ENCODE measurements at regions not wholly inside any gene's neighbourhood (a gene's known extent, or its start where the extent isn't known, plus 50 kb on each side); places are given as distances from the start of the nearest gene placed in this dataset.

DNA sequence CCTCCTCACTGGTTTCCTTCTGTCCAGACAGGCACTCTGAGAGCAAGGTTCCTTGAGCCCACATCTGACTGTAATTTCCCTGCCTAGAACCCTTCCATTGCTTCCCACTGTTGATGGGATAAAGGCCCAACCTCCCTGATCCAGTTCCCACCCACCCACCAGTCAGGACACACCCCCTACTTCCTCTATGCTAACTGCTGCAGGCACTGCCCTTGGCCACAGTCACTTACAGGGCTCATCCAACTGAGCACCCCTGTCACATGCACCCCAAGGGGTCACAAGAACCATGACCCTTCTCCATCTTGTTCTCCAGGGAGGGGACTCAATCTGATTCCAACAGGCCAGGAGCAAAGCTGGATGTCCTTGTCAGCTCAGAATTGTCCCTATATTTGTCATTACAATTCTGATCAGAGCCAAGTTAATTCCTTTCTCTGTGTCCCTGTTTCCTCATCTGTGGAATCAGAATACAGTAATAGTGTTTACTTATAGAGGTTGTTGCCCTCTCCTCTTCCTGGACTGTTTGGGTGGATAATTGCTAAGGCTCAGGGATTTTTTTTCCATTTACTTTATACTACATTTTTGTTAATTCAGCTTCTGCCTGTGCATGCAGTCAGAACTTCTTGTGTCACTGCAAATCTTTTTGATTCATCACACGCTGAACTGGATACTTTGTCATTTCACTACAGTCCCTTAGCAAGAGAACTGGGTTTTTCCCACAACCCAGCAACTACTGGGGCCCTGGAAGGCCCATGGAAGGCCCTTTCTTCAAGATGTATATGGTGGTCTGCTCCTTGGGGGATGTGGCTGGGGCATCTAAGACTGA, 105.6 kb upstream of the MAMLD1 start:
- no peak for TF ChIP-seq POLR2A (IDR thresholded peaks at IDR 0.05)
- TF ChIP-seq, protein P1, sequence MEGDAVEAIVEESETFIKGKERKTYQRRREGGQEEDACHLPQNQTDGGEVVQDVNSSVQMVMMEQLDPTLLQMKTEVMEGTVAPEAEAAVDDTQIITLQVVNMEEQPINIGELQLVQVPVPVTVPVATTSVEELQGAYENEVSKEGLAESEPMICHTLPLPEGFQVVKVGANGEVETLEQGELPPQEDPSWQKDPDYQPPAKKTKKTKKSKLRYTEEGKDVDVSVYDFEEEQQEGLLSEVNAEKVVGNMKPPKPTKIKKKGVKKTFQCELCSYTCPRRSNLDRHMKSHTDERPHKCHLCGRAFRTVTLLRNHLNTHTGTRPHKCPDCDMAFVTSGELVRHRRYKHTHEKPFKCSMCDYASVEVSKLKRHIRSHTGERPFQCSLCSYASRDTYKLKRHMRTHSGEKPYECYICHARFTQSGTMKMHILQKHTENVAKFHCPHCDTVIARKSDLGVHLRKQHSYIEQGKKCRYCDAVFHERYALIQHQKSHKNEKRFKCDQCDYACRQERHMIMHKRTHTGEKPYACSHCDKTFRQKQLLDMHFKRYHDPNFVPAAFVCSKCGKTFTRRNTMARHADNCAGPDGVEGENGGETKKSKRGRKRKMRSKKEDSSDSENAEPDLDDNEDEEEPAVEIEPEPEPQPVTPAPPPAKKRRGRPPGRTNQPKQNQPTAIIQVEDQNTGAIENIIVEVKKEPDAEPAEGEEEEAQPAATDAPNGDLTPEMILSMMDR (IDR thresholded peaks at IDR 0.05 in 4 of 5, conservative IDR thresholded peaks at IDR 0.05 in 1 of 5) = no peak
- Histone ChIP-seq H3K9me3 (no peaks in the 10 kb centered on the region), H3K36me3 (no peaks in the 10 kb centered on the region), H3K27ac (no peak overlapping the region), H3K4me1 (no peaks in the 10 kb centered on the region), H3K4me3 (no peak overlapping the region), H3K27me3 (no peaks in the 10 kb centered on the region)
- DNase-seq = no peak
- ATAC-seq = no peak
- intact Hi-C loops (cut with DNase I; ENCODE audit: low total_unique reads) (no loop called here), in situ Hi-C loops (cut with MboI; ENCODE audit: low sequenced_read_pairs in 4 of 4) (no loop called here)

DNA sequence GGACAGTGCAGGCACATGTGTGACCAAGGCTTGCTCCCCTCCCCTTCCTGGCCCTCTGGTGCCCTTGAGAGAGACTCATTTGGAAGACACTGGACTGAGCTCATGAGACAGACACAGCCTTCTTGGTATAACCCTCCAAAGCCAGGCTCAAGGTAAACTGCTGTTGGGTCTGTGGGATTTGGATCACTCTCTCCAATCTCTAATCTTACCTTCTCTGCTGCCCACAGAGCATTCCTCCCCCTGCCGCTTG, 105.0 kb upstream of the MAMLD1 start:
- H3K9me3 ChIP-seq = no peaks in the 10 kb centered on the region
- DNase-seq (no peak), ATAC-seq (no peak)
- H3K4me3 ChIP-seq = no peak overlapping the region
- intact Hi-C loops (cut with DNase I; ENCODE audit: low total_unique reads) = no loop called here
- no peaks in the 10 kb centered on the region for H3K36me3 ChIP-seq
- in situ Hi-C loops (cut with MboI; ENCODE audit: low sequenced_read_pairs in 4 of 4) = no loop called here
- TF ChIP-seq POLR2A (IDR thresholded peaks at IDR 0.05) = no peak
- TF ChIP-seq, protein P1 (IDR thresholded peaks at IDR 0.05 in 4 of 5, conservative IDR thresholded peaks at IDR 0.05 in 1 of 5) = no peak
- no peaks in the 10 kb centered on the region for H3K4me1 ChIP-seq
- H3K27me3 ChIP-seq = no peaks in the 10 kb centered on the region
- H3K27ac ChIP-seq = no peak overlapping the region

DNA sequence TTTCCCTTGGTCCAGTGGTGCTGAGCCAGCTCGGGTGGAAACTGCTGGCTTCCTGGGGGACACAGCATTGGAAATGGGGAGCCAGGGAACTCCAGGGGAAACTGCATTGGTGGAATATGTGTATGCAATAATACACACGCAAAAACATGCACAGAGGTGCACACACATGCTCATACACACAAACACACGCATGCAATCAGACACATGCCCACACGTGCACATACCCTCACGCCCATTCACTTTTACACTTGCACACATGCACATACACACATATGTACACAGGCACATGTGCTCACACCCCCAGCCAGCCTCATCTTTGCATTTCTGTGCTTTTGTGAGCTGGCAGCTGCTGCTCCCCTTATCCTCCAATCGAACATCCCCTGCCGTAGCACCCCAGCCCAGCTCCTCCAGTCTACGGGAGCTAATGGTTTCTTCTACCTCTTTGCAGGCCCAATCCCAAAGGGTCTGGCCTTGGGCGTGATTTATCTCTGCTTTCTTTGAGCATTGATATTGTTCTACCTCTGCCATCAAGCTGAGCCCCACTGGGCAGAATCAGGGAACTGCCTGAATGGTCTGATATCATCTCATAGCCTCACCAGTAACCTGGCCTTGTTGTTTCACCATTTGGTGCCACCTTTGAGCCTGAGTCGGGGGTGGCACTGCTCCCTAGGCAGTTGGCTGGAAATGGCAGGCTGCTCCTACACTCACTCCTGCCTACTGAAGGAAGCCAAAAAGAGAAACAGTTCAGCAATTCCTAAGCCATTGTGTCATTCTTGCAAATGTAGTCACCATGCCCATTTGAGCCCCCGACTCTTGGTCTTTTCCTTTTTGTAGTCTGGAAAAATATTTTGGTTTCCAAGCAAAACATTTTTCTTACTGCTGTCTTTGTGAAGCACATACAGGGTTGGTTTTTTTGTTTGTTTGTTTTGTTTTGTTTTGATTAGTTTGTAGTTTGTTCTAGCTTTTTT, 104.4 kb upstream of the MAMLD1 start:
- H3K27me3 ChIP-seq = no peaks in the 10 kb centered on the region
- in situ Hi-C loops (cut with MboI; ENCODE audit: low sequenced_read_pairs in 4 of 4) (no loop called here), intact Hi-C loops (cut with DNase I; ENCODE audit: low total_unique reads) (no loop called here)
- TF ChIP-seq, protein P1 (IDR thresholded peaks at IDR 0.05 in 4 of 5, conservative IDR thresholded peaks at IDR 0.05 in 1 of 5) = no peak
- no peak for TF ChIP-seq POLR2A (IDR thresholded peaks at IDR 0.05)
- H3K27ac ChIP-seq = no peak overlapping the region
- H3K9me3 ChIP-seq = no peaks in the 10 kb centered on the region
- DNase-seq = no peak
- H3K36me3 ChIP-seq = no peaks in the 10 kb centered on the region
- H3K4me3 ChIP-seq = no peak overlapping the region
- no peak for ATAC-seq
- no peaks in the 10 kb centered on the region for H3K4me1 ChIP-seq

DNA sequence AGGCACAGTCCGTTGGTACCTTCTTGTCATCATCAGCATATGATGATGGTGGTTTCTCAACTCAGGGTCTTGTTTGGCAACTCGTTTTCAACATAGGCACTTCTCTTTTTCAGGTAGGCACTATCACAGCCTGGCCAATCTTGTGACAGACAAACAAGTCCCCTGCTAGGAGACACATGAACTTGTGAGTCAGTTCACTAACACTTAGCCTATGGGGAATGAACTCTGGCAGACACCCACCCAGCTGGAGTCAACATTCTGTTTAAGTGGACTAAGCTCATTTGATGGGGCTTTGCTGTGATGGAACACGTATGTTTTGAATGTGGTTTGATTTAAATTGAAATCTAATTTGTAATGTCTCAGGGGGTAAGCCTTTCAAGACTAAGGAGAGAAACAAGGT, 100.7 kb upstream of the MAMLD1 start:
- Histone ChIP-seq H3K9me3 (no peaks in the 10 kb centered on the region), H3K27me3 (no peaks in the 10 kb centered on the region), H3K27ac (no peak overlapping the region), H3K4me1 (no peaks in the 10 kb centered on the region), H3K4me3 (no peak overlapping the region), H3K36me3 (no peaks in the 10 kb centered on the region)
- intact Hi-C loops (cut with DNase I; ENCODE audit: low total_unique reads) = no loop called here
- TF ChIP-seq, protein P1 (IDR thresholded peaks at IDR 0.05 in 4 of 5, conservative IDR thresholded peaks at IDR 0.05 in 1 of 5) = no peak
- TF ChIP-seq POLR2A (IDR thresholded peaks at IDR 0.05) = no peak
- DNase-seq = no peak
- in situ Hi-C loops (cut with MboI; ENCODE audit: low sequenced_read_pairs in 4 of 4) = no loop called here
- no peak for ATAC-seq

All from gastrocnemius medialis (tissue), 4 donors.